HG02973 (cell line): ENCODE measurements at regions not wholly inside any gene's neighbourhood (a gene's known extent, or its start where the extent isn't known, plus 50 kb on each side); places are given as distances from the start of the nearest gene placed in this dataset.

Experiments
- ATAC-seq: cut with Tn5 transposase; IDR thresholded peaks from one replicate; pipeline ENCODE4 v1.9.1; 2021; ENCODE audit warnings: moderate library complexity; ENCODE audit not compliant: unreplicated experiment

- no peak for ATAC-seq
These were observed 343.4 kb downstream of the PLPP3 start for GRCh38 chr1:56235909-56236510.

GRCh38 chr1:56229186-56229585 lies 350.2 kb downstream of the PLPP3 start:
- ATAC-seq: no peak

- ATAC-seq: no peak
These were observed 351.5 kb downstream of the PLPP3 start for GRCh38 chr1:56227886-56228285.

GRCh38 chr1:56227401-56227800 lies 352.0 kb downstream of the PLPP3 start:
- ATAC-seq: no peak

GRCh38 chr1:56225964-56226815 lies 353.2 kb downstream of the PLPP3 start:
- no peak for ATAC-seq

GRCh38 chr1:56223968-56224367 lies 355.4 kb downstream of the PLPP3 start:
- no peak for ATAC-seq

GRCh38 chr1:56222914-56223540 lies 356.3 kb downstream of the PLPP3 start:
- ATAC-seq: no peak

GRCh38 chr1:56220021-56220420 lies 359.3 kb downstream of the PLPP3 start:
- no peak for ATAC-seq

GRCh38 chr1:56218023-56218422 lies 361.3 kb downstream of the PLPP3 start:
- no peak for ATAC-seq

GRCh38 chr1:56216218-56216617 lies 363.1 kb downstream of the PLPP3 start:
- ATAC-seq: no peak

- no peak for ATAC-seq
These were observed 363.6 kb downstream of the PLPP3 start for GRCh38 chr1:56215771-56216170.

GRCh38 chr1:56215086-56215485 lies 364.3 kb downstream of the PLPP3 start:
- ATAC-seq: no peak

- ATAC-seq: no peak
These were observed 366.3 kb downstream of the PLPP3 start for GRCh38 chr1:56213068-56213467.

- ATAC-seq: no peak
These were observed 367.2 kb downstream of the PLPP3 start for GRCh38 chr1:56212143-56212542.

- no peak for ATAC-seq
These were observed 373.0 kb downstream of the PLPP3 start for GRCh38 chr1:56206391-56206790.

- ATAC-seq: no peak
These were observed 375.2 kb downstream of the PLPP3 start for GRCh38 chr1:56204206-56204605.

GRCh38 chr1:56202796-56203492 lies 376.4 kb downstream of the PLPP3 start:
- no peak for ATAC-seq

- ATAC-seq: no peak
These were observed 377.2 kb downstream of the PLPP3 start for GRCh38 chr1:56202186-56202585.

- ATAC-seq: no peak
These were observed 378.5 kb downstream of the PLPP3 start for GRCh38 chr1:56200896-56201295.

GRCh38 chr1:56200442-56200841 lies 378.9 kb downstream of the PLPP3 start:
- ATAC-seq: no peak

- no peak for ATAC-seq
These were observed 379.4 kb downstream of the PLPP3 start for GRCh38 chr1:56199956-56200355.
